Liver (tissue), 8 donors: ENCODE measurements at regions not wholly inside any gene's neighbourhood (a gene's known extent, or its start where the extent isn't known, plus 50 kb on each side); places are given as distances from the start of the nearest gene placed in this dataset.

Source experiments
- DNase-seq: peaks from one replicate; pipeline ENCODE4 v3.0.0-alpha.2; 2017; ENCODE audit warnings: low spot score
- H3K27ac ChIP-seq, 2 donors: one replicate each; pipeline ENCODE4 v1.7.0; 2013; ENCODE audit warnings: inconsistent platforms in 2 of 2, low read length in 2 of 2, control low read depth in 1 of 2, low read depth in 1 of 2, mild to moderate bottlenecking in 1 of 2
- H3K27me3 ChIP-seq, 4 donors: one replicate each; pipeline versions ENCODE4 v1.6.1 to v1.7.0; 2013; ENCODE audit warnings: low read length in 3 of 4, inconsistent platforms in 1 of 4, mild to moderate bottlenecking in 1 of 4, moderate library complexity in 1 of 4; ENCODE audit not compliant: control insufficient read depth in 4 of 4, insufficient read depth in 4 of 4
- H3K36me3 ChIP-seq, 4 donors: one replicate each; pipeline versions ENCODE4 v1.6.1 to v1.7.0; 2013; ENCODE audit warnings: low read length in 3 of 4, mild to moderate bottlenecking in 3 of 4, low read depth in 1 of 4, moderate library complexity in 1 of 4; ENCODE audit not compliant: control insufficient read depth in 4 of 4, insufficient read depth in 3 of 4
- H3K4me1 ChIP-seq, 4 donors: one replicate each; pipeline versions ENCODE4 v1.6.1 to v1.7.0; 2013; ENCODE audit warnings: low read length in 3 of 4, mild to moderate bottlenecking in 3 of 4, moderate library complexity in 1 of 4; ENCODE audit not compliant: control insufficient read depth in 4 of 4, insufficient read depth in 4 of 4
- H3K4me3 ChIP-seq, 3 donors: one replicate each; pipeline versions ENCODE4 v1.6.1 to v1.7.0; 2013; ENCODE audit warnings: low read length in 3 of 3, control low read depth in 1 of 3, low read depth in 1 of 3, mild to moderate bottlenecking in 1 of 3
- H3K9ac ChIP-seq, 2 donors: one replicate each; pipeline ENCODE4 v1.7.0; 2013; ENCODE audit warnings: low read length in 2 of 2, mild to moderate bottlenecking in 2 of 2, moderate library complexity in 2 of 2, control low read depth in 1 of 2, low read depth in 1 of 2
- H3K9me3 ChIP-seq, 4 donors: one replicate each; pipeline versions ENCODE4 v1.6.1 to v1.7.0; 2013; ENCODE audit warnings: low read length in 3 of 4; ENCODE audit not compliant: control insufficient read depth in 4 of 4
- EGR1 ChIP-seq, 2 donors: IDR thresholded peaks; 2 replicates each; pipeline ENCODE4 v1.6.1; 2016 to 2018; ENCODE audit warnings: antibody characterized with exemption in 2 of 2, low read depth in 2 of 2
- FOXA1 ChIP-seq: IDR thresholded peaks from 2 replicates; pipeline ENCODE4 v1.6.1; 2016; ENCODE audit warnings: antibody characterized with exemption
- FOXA2 ChIP-seq: IDR thresholded peaks from 2 replicates; pipeline ENCODE4 v1.6.1; 2016; ENCODE audit warnings: antibody characterized with exemption
- GABPA ChIP-seq, 2 donors: IDR thresholded peaks in 1 of 2; conservative IDR thresholded peaks in 1 of 2; 2 replicates each; pipeline ENCODE4 v1.6.1; 2016; ENCODE audit warnings: antibody characterized with exemption in 2 of 2, mild to moderate bottlenecking in 1 of 2, moderate library complexity in 1 of 2
- HNF4A ChIP-seq, 2 donors: conservative IDR thresholded peaks; 2 replicates each; pipeline ENCODE4 v1.6.1; 2016; ENCODE audit warnings: antibody characterized with exemption in 2 of 2, mild to moderate bottlenecking in 2 of 2
- NR2F2 ChIP-seq: IDR thresholded peaks from 2 replicates; pipeline ENCODE4 v1.6.1; 2016; ENCODE audit warnings: antibody characterized with exemption
- RAD21 ChIP-seq, 2 donors: IDR thresholded peaks; 2 replicates each; pipeline ENCODE4 v1.6.1; 2016; ENCODE audit warnings: antibody characterized with exemption in 2 of 2, mild to moderate bottlenecking in 2 of 2
- RXRA ChIP-seq, 2 donors: IDR thresholded peaks; 2 replicates each; pipeline ENCODE4 v1.6.1; 2017 to 2018; ENCODE audit warnings: antibody characterized with exemption in 2 of 2, mild to moderate bottlenecking in 1 of 2
- TAF1 ChIP-seq: conservative IDR thresholded peaks from 2 replicates; pipeline ENCODE4 v1.6.1; 2016; ENCODE audit warnings: antibody characterized with exemption, mild to moderate bottlenecking
- YY1 ChIP-seq: IDR thresholded peaks from 2 replicates; pipeline ENCODE4 v1.6.1; 2016; ENCODE audit warnings: antibody characterized with exemption, mild to moderate bottlenecking
- WGBS: extraction: QIAGEN DNeasy Blood & Tissue Kit; methylation state at CpG from one replicate; pipeline ENCODE4 v1.1.7; 2013; 5-methylcytosine and 5-hydroxymethylcytosine counted together
- TF ChIP-seq, protein P1 (sequence below): IDR thresholded peaks from 2 replicates; pipeline ENCODE4 v1.6.1; 2016; ENCODE audit warnings: antibody characterized with exemption
- TF ChIP-seq, protein P2 (sequence below): IDR thresholded peaks from 2 replicates; pipeline ENCODE4 v1.6.1; 2016; ENCODE audit warnings: antibody characterized with exemption
- TF ChIP-seq, protein P3 (sequence below): fragments of 150-350 bp; IDR thresholded peaks from 2 replicates; pipeline ENCODE4 v1.5.1; 2017; ENCODE audit warnings: improper control_type of control experiment, low read depth, low read length; ENCODE audit not compliant: missing input control
- TF ChIP-seq, protein P4 (sequence below): IDR thresholded peaks from 2 replicates; pipeline ENCODE4 v1.6.1; 2016; ENCODE audit warnings: antibody characterized with exemption
- TF ChIP-seq, protein P5 (sequence below): IDR thresholded peaks from 2 replicates; pipeline ENCODE4 v1.6.1; 2016; ENCODE audit warnings: antibody characterized with exemption, mild to moderate bottlenecking
- donor health status: healthy.
- donor health status: healthy.
- donor health status: healthy.
- donor health status: healthy.
- donor health status: healthy.

DNA sequence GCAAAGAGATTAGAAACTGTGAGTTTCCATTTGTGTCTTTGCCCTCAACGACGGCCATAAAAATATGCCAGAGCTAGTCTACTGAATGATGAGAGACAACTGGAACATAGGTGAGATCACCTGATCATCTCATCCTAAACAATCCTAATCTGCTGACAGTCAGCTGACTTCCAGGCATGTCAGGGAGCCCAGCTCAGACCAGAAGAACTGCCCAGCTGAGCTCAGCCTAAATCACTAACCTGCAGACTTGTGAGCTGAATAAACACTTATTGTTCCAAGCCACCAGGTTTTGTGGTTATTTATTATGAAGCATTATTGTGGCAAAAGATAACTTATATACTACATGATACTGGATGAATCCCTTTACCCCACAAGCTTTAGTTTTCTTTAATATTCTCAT lies 118.9 kb upstream of the PLEKHG7 start:
- Histone ChIP-seq H3K4me3 (no peak overlapping the region), H3K27ac (no peak overlapping the region), H3K36me3 (no peaks in the 10 kb centered on the region), H3K9ac (no peak overlapping the region), H3K9me3 (no peaks in the 10 kb centered on the region), H3K4me1 (no peaks in the 10 kb centered on the region), H3K27me3 (no peaks in the 10 kb centered on the region)
- TF ChIP-seq TAF1 (no peak), FOXA2 (no peak), NR2F2 (no peak), HNF4A (conservative IDR thresholded peaks at IDR 0.05) (no peak), GABPA (IDR thresholded peaks at IDR 0.05 in 1 of 2, conservative IDR thresholded peaks at IDR 0.05 in 1 of 2) (no peak), FOXA1 (no peak), YY1 (no peak), EGR1 (IDR thresholded peaks at IDR 0.05; ENCODE audit: low read depth in 2 of 2) (no peak), RAD21 (IDR thresholded peaks at IDR 0.05) (no peak)
- TF ChIP-seq, protein P1, sequence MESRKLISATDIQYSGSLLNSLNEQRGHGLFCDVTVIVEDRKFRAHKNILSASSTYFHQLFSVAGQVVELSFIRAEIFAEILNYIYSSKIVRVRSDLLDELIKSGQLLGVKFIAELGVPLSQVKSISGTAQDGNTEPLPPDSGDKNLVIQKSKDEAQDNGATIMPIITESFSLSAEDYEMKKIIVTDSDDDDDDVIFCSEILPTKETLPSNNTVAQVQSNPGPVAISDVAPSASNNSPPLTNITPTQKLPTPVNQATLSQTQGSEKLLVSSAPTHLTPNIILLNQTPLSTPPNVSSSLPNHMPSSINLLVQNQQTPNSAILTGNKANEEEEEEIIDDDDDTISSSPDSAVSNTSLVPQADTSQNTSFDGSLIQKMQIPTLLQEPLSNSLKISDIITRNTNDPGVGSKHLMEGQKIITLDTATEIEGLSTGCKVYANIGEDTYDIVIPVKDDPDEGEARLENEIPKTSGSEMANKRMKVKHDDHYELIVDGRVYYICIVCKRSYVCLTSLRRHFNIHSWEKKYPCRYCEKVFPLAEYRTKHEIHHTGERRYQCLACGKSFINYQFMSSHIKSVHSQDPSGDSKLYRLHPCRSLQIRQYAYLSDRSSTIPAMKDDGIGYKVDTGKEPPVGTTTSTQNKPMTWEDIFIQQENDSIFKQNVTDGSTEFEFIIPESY: no peak
- TF ChIP-seq, protein P2, sequence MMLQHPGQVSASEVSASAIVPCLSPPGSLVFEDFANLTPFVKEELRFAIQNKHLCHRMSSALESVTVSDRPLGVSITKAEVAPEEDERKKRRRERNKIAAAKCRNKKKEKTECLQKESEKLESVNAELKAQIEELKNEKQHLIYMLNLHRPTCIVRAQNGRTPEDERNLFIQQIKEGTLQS: no peak
- TF ChIP-seq, protein P3, sequence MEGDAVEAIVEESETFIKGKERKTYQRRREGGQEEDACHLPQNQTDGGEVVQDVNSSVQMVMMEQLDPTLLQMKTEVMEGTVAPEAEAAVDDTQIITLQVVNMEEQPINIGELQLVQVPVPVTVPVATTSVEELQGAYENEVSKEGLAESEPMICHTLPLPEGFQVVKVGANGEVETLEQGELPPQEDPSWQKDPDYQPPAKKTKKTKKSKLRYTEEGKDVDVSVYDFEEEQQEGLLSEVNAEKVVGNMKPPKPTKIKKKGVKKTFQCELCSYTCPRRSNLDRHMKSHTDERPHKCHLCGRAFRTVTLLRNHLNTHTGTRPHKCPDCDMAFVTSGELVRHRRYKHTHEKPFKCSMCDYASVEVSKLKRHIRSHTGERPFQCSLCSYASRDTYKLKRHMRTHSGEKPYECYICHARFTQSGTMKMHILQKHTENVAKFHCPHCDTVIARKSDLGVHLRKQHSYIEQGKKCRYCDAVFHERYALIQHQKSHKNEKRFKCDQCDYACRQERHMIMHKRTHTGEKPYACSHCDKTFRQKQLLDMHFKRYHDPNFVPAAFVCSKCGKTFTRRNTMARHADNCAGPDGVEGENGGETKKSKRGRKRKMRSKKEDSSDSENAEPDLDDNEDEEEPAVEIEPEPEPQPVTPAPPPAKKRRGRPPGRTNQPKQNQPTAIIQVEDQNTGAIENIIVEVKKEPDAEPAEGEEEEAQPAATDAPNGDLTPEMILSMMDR: no peak
- TF ChIP-seq, protein P4, sequence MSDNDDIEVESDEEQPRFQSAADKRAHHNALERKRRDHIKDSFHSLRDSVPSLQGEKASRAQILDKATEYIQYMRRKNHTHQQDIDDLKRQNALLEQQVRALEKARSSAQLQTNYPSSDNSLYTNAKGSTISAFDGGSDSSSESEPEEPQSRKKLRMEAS: no peak
- WGBS: 93% methylated on average over 2 of the region's 2 CpGs
- no peak for DNase-seq

DNA sequence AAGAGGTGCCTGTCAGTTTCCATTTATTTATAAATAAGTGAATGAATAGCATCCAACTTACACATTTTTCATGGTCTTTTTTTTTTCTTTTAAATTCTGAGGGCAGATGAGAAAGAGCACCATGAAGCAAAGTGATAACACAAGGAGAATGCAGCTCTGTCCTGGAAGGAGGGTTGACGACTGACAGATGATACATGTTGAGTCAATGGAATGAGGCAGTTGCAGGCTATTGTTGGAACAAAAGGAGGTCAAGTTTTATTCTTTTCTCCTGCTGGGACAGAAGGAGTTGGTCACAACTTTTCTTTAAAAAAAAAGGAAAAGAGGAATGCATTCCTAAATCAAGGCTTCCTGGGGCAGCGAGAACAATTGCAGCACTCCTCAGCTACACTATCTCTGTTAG lies 119.9 kb upstream of the PLEKHG7 start:
- Histone ChIP-seq H3K36me3 (no peaks in the 10 kb centered on the region), H3K4me1 (no peaks in the 10 kb centered on the region), H3K9ac (no peak overlapping the region), H3K27me3 (no peaks in the 10 kb centered on the region), H3K27ac (no peak overlapping the region), H3K9me3 (no peaks in the 10 kb centered on the region), H3K4me3 (no peak overlapping the region)
- TF ChIP-seq, protein P4: no peak
- TF ChIP-seq, protein P1: no peak
- TF ChIP-seq, protein P5, sequence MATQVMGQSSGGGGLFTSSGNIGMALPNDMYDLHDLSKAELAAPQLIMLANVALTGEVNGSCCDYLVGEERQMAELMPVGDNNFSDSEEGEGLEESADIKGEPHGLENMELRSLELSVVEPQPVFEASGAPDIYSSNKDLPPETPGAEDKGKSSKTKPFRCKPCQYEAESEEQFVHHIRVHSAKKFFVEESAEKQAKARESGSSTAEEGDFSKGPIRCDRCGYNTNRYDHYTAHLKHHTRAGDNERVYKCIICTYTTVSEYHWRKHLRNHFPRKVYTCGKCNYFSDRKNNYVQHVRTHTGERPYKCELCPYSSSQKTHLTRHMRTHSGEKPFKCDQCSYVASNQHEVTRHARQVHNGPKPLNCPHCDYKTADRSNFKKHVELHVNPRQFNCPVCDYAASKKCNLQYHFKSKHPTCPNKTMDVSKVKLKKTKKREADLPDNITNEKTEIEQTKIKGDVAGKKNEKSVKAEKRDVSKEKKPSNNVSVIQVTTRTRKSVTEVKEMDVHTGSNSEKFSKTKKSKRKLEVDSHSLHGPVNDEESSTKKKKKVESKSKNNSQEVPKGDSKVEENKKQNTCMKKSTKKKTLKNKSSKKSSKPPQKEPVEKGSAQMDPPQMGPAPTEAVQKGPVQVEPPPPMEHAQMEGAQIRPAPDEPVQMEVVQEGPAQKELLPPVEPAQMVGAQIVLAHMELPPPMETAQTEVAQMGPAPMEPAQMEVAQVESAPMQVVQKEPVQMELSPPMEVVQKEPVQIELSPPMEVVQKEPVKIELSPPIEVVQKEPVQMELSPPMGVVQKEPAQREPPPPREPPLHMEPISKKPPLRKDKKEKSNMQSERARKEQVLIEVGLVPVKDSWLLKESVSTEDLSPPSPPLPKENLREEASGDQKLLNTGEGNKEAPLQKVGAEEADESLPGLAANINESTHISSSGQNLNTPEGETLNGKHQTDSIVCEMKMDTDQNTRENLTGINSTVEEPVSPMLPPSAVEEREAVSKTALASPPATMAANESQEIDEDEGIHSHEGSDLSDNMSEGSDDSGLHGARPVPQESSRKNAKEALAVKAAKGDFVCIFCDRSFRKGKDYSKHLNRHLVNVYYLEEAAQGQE: no peak
- TF ChIP-seq FOXA1: no peak
- no peak for TF ChIP-seq YY1
- no peak for TF ChIP-seq HNF4A (conservative IDR thresholded peaks at IDR 0.05)
- no peak for TF ChIP-seq GABPA (IDR thresholded peaks at IDR 0.05 in 1 of 2, conservative IDR thresholded peaks at IDR 0.05 in 1 of 2)
- no peak for TF ChIP-seq NR2F2
- TF ChIP-seq RXRA (IDR thresholded peaks at IDR 0.05): no peak
- no peak for TF ChIP-seq EGR1 (IDR thresholded peaks at IDR 0.05; ENCODE audit: low read depth in 2 of 2)
- TF ChIP-seq, protein P2: no peak
- no peak for DNase-seq
- 90% methylated on average over 2 of the region's 2 CpGs for WGBS
